GM18870 (cell line): ENCODE measurements at regions not wholly inside any gene's neighbourhood (a gene's known extent, or its start where the extent isn't known, plus 50 kb on each side); places are given as distances from the start of the nearest gene placed in this dataset.
A peak's percentile ranks its signal among the peaks of the same experiment; 100 is the strongest.

Experiments
- ATAC-seq: cut with Tn5 transposase; IDR thresholded peaks from one replicate; pipeline ENCODE4 v1.9.1; 2021; ENCODE audit warnings: moderate library complexity; ENCODE audit not compliant: unreplicated experiment

GRCh38 chr17:77320044-77320440, 179.3 kb downstream of the SEC14L1 start:
- ATAC-seq = no peak

GRCh38 chr17:77320485-77321256, 179.9 kb downstream of the SEC14L1 start:
- ATAC-seq = no peak

GRCh38 chr17:77321649-77322513, 181.1 kb downstream of the SEC14L1 start:
- ATAC-seq = no peak

- no peak for ATAC-seq
Measured at GRCh38 chr17:77322514-77323412, 182.0 kb downstream of the SEC14L1 start.

GRCh38 chr17:77323413-77324171, 182.8 kb downstream of the SEC14L1 start:
- no peak for ATAC-seq

GRCh38 chr17:77324227-77324626, 183.5 kb downstream of the SEC14L1 start:
- no peak for ATAC-seq

- peak; percentile 13 for ATAC-seq
Measured at GRCh38 chr17:77325577-77326075, 184.9 kb downstream of the SEC14L1 start.

GRCh38 chr17:77326076-77326591, 185.4 kb downstream of the SEC14L1 start:
- ATAC-seq = no peak

GRCh38 chr17:77326636-77327035, 185.9 kb downstream of the SEC14L1 start:
- ATAC-seq = no peak

- no peak for ATAC-seq
Measured at GRCh38 chr17:77327181-77327565, 186.4 kb downstream of the SEC14L1 start.

GRCh38 chr17:77327566-77328464, 187.0 kb downstream of the SEC14L1 start:
- ATAC-seq = no peak

GRCh38 chr17:77328823-77329740, 188.3 kb downstream of the SEC14L1 start:
- ATAC-seq = no peak

GRCh38 chr17:77329741-77330531, 189.2 kb downstream of the SEC14L1 start:
- ATAC-seq = no peak

GRCh38 chr17:77330602-77331081, 189.9 kb downstream of the SEC14L1 start:
- ATAC-seq = no peak

GRCh38 chr17:77331301-77331864, 190.6 kb downstream of the SEC14L1 start:
- ATAC-seq = peak; percentile 75
